Activated CD8-positive, alpha-beta T cell treated with anti-CD3 and anti-CD28 coated beads for 36 hours (primary cell): ENCODE measurements at regions not wholly inside any gene's neighbourhood (a gene's known extent, or its start where the extent isn't known, plus 50 kb on each side); places are given as distances from the start of the nearest gene placed in this dataset.

Source experiments
- ATAC-seq: fragments of 200-7000 bp; cut with Tn5 transposase; one replicate; pipeline ENCODE4 v1.10.0; 2021; ENCODE audit warnings: mild to moderate bottlenecking, moderate library complexity
- CTCF ChIA-PET: fragments of 350-600 bp; sonication (Branson Sonifier 250); formaldehyde crosslinking; loops from one replicate; lab custom pipeline; 2021; ENCODE audit warnings: antibody characterized with exemption; lab: Charles Lee
- POLR2A ChIA-PET: fragments of 350-600 bp; sonication (Branson Sonifier 250); formaldehyde crosslinking; loops from one replicate; lab custom pipeline; 2021; ENCODE audit warnings: antibody characterized with exemption; lab: Charles Lee
- DNase-seq: peaks from one replicate; pipeline ENCODE4 v3.0.0-alpha.2; 2020
- H3K27ac Mint-ChIP-seq: one replicate; pipeline ENCODE4 v1.8.0; 2021; ENCODE audit warnings: mild to moderate bottlenecking, mixed read lengths
- H3K27me3 Mint-ChIP-seq: one replicate; pipeline ENCODE4 v1.8.0; 2021; ENCODE audit warnings: mixed read lengths
- H3K36me3 Mint-ChIP-seq: one replicate; pipeline ENCODE4 v1.8.0; 2021; ENCODE audit warnings: low read depth, mixed read lengths
- H3K4me1 Mint-ChIP-seq: one replicate; pipeline ENCODE4 v1.8.0; 2021; ENCODE audit warnings: low read depth, mixed read lengths
- H3K4me3 Mint-ChIP-seq: one replicate; pipeline ENCODE4 v1.8.0; 2021; ENCODE audit warnings: mild to moderate bottlenecking, moderate library complexity, mixed read lengths
- H3K9me3 Mint-ChIP-seq: one replicate; pipeline ENCODE4 v1.8.0; 2021; ENCODE audit warnings: mixed read lengths
- intact Hi-C: fragments of 100-400 bp; cut with micrococcal nuclease; formaldehyde crosslinking; loops from one replicate; pipeline ENCODE4 v1.10.0; 2022
- TF ChIP-seq, protein P1 (sequence below): fragments of 200-600 bp; IDR thresholded peaks from one replicate; pipeline ENCODE4 v1.8.0; 2022; ENCODE audit warnings: antibody characterized with exemption, mild to moderate bottlenecking

DNA sequence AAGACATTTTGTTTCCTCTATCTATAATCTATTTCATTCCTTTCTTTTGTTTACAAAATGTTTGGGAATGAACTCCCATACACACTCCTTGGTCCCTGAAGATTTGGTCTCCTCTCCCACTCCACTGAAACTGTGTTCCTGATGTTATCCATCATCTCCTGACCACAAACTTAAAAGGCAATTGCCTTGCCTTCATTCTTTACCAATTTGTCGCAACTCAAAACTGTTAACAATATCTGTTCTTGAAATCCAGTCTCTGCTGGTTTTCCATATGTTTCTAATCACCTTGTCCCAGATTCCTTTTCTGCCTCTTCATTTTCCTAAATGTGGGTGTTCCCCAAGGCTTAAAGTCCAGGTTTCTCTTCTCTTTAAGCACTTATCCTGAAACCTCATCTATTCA lies 262.2 kb upstream of the TTC29 start:
- no peak for DNase-seq
- intact Hi-C loops, result no loop called here
- H3K4me3 Mint-ChIP-seq, result no peak overlapping the region
- no peak for ATAC-seq
- H3K9me3 Mint-ChIP-seq, result no peaks in the 10 kb centered on the region
- no peak overlapping the region for H3K27ac Mint-ChIP-seq
- TF ChIP-seq, protein P1, sequence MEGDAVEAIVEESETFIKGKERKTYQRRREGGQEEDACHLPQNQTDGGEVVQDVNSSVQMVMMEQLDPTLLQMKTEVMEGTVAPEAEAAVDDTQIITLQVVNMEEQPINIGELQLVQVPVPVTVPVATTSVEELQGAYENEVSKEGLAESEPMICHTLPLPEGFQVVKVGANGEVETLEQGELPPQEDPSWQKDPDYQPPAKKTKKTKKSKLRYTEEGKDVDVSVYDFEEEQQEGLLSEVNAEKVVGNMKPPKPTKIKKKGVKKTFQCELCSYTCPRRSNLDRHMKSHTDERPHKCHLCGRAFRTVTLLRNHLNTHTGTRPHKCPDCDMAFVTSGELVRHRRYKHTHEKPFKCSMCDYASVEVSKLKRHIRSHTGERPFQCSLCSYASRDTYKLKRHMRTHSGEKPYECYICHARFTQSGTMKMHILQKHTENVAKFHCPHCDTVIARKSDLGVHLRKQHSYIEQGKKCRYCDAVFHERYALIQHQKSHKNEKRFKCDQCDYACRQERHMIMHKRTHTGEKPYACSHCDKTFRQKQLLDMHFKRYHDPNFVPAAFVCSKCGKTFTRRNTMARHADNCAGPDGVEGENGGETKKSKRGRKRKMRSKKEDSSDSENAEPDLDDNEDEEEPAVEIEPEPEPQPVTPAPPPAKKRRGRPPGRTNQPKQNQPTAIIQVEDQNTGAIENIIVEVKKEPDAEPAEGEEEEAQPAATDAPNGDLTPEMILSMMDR, result no peak
- no peaks in the 10 kb centered on the region for H3K36me3 Mint-ChIP-seq
- H3K4me1 Mint-ChIP-seq, result no peaks in the 10 kb centered on the region
- ChIA-PET CTCF (no interaction called here), POLR2A (no interaction called here)
- no peaks in the 10 kb centered on the region for H3K27me3 Mint-ChIP-seq

GRCh38 chr4:147217655-147218054 lies 263.2 kb upstream of the EDNRA start:
- Mint-ChIP-seq H3K36me3 (no peaks in the 10 kb centered on the region), H3K27ac (no peak overlapping the region), H3K4me1 (no peaks in the 10 kb centered on the region), H3K4me3 (no peak overlapping the region), H3K27me3 (no peaks in the 10 kb centered on the region), H3K9me3 (peaks cover 1% of the 10 kb centered on the region)
- ChIA-PET POLR2A (no interaction called here), CTCF (interaction anchor here (1.4 kb wide), 1 partner anchor 65 kb away, joined by 3 read pairs; no protein-coding TSS in a partner anchor)
- DNase-seq (no peak), ATAC-seq (no peak)
- TF ChIP-seq, protein P1, result no peak
- intact Hi-C loops, result no loop called here

GRCh38 chr4:147219145-147219544 lies 261.8 kb upstream of the EDNRA start:
- CTCF ChIA-PET, result no interaction called here
- Mint-ChIP-seq H3K36me3 (no peaks in the 10 kb centered on the region), H3K27me3 (no peaks in the 10 kb centered on the region), H3K4me1 (no peaks in the 10 kb centered on the region), H3K4me3 (no peak overlapping the region), H3K27ac (no peak overlapping the region), H3K9me3 (no peaks in the 10 kb centered on the region)
- POLR2A ChIA-PET, result no interaction called here
- ATAC-seq (no peak), DNase-seq (no peak)
- intact Hi-C loops, result no loop called here
- TF ChIP-seq, protein P1, result no peak

GRCh38 chr4:147220833-147221232 lies 260.1 kb upstream of the EDNRA start:
- DNase-seq, result no peak
- H3K4me3 Mint-ChIP-seq, result no peak overlapping the region
- TF ChIP-seq, protein P1, result no peak
- ChIA-PET CTCF (no interaction called here), POLR2A (no interaction called here)
- no peak for ATAC-seq
- peaks cover 3% of the 10 kb centered on the region for H3K9me3 Mint-ChIP-seq
- no peak overlapping the region for H3K27ac Mint-ChIP-seq
- H3K36me3 Mint-ChIP-seq, result no peaks in the 10 kb centered on the region
- H3K27me3 Mint-ChIP-seq, result no peaks in the 10 kb centered on the region
- intact Hi-C loops, result no loop called here
- no peaks in the 10 kb centered on the region for H3K4me1 Mint-ChIP-seq

GRCh38 chr4:147222906-147223305 lies 258.0 kb upstream of the EDNRA start:
- intact Hi-C loops, result no loop called here
- DNase-seq (no peak), ATAC-seq (no peak)
- no peaks in the 10 kb centered on the region for H3K36me3 Mint-ChIP-seq
- peaks cover 3% of the 10 kb centered on the region for H3K9me3 Mint-ChIP-seq
- H3K27ac Mint-ChIP-seq, result no peak overlapping the region
- no peaks in the 10 kb centered on the region for H3K27me3 Mint-ChIP-seq
- TF ChIP-seq, protein P1, result no peak
- H3K4me3 Mint-ChIP-seq, result no peak overlapping the region
- ChIA-PET CTCF (no interaction called here), POLR2A (no interaction called here)
- no peaks in the 10 kb centered on the region for H3K4me1 Mint-ChIP-seq
